GM18511 (cell line): ENCODE measurements at regions not wholly inside any gene's neighbourhood (a gene's known extent, or its start where the extent isn't known, plus 50 kb on each side); places are given as distances from the start of the nearest gene placed in this dataset.

Source experiments
- ATAC-seq: cut with Tn5 transposase; IDR thresholded peaks from one replicate; pipeline ENCODE4 v1.9.1; 2021; ENCODE audit warnings: mild to moderate bottlenecking, moderate library complexity; ENCODE audit not compliant: unreplicated experiment

- no peak for ATAC-seq
These were observed 253.7 kb upstream of the DIAPH2 start for GRCh38 chrX:96430756-96431455.

- ATAC-seq: no peak
These were observed 252.0 kb upstream of the DIAPH2 start for GRCh38 chrX:96432647-96433046.

GRCh38 chrX:96433409-96434077 is 251.1 kb upstream of the DIAPH2 start:
- no peak for ATAC-seq

GRCh38 chrX:96435378-96436035 is 249.1 kb upstream of the DIAPH2 start:
- no peak for ATAC-seq

GRCh38 chrX:96436105-96436504 is 248.5 kb upstream of the DIAPH2 start:
- ATAC-seq: no peak

GRCh38 chrX:96438803-96439202 is 245.8 kb upstream of the DIAPH2 start:
- no peak for ATAC-seq

- no peak for ATAC-seq
These were observed 243.7 kb upstream of the DIAPH2 start for GRCh38 chrX:96440941-96441340.

GRCh38 chrX:96445531-96446065 is 239.0 kb upstream of the DIAPH2 start:
- ATAC-seq: no peak

GRCh38 chrX:96446524-96446923 is 238.1 kb upstream of the DIAPH2 start:
- no peak for ATAC-seq

- ATAC-seq: no peak
These were observed 237.5 kb upstream of the DIAPH2 start for GRCh38 chrX:96447161-96447560.

GRCh38 chrX:96449191-96449590 is 235.5 kb upstream of the DIAPH2 start:
- no peak for ATAC-seq

GRCh38 chrX:96449896-96450295 is 234.7 kb upstream of the DIAPH2 start:
- ATAC-seq: no peak

GRCh38 chrX:96453139-96453538 is 231.5 kb upstream of the DIAPH2 start:
- ATAC-seq: peak; percentile 88

- ATAC-seq: no peak
These were observed 229.6 kb upstream of the DIAPH2 start for GRCh38 chrX:96455078-96455477.

GRCh38 chrX:96464880-96465558 is 219.6 kb upstream of the DIAPH2 start:
- no peak for ATAC-seq

GRCh38 chrX:96474029-96474740 is 210.5 kb upstream of the DIAPH2 start:
- no peak for ATAC-seq

- no peak for ATAC-seq
These were observed 209.9 kb upstream of the DIAPH2 start for GRCh38 chrX:96474741-96475125.

- no peak for ATAC-seq
These were observed 204.6 kb upstream of the DIAPH2 start for GRCh38 chrX:96480081-96480480.

GRCh38 chrX:96481831-96482230 is 202.8 kb upstream of the DIAPH2 start:
- ATAC-seq: no peak

- ATAC-seq: no peak
These were observed 200.9 kb upstream of the DIAPH2 start for GRCh38 chrX:96483647-96484160.
